MG63 (cell line): ENCODE measurements at regions not wholly inside any gene's neighbourhood (a gene's known extent, or its start where the extent isn't known, plus 50 kb on each side); places are given as distances from the start of the nearest gene placed in this dataset.

Experiments used
- DNase-seq: peaks from one replicate; pipeline ENCODE4 v3.0.0-alpha.2; 2020
- H3K27me3 ChIP-seq: fragments of 250-450 bp; sonication (Bioruptor Pico); 2 replicates; pipeline ENCODE4 v1.5.1; 2020; ENCODE audit warnings: mild to moderate bottlenecking, moderate library complexity
- H3K36me3 ChIP-seq: fragments of 250-450 bp; sonication (Bioruptor Pico); 2 replicates; pipeline ENCODE4 v1.5.1; 2020; ENCODE audit warnings: mild to moderate bottlenecking, moderate library complexity
- H3K4me3 ChIP-seq: fragments of 250-450 bp; sonication (Bioruptor Pico); 2 replicates; pipeline ENCODE4 v1.5.1; 2020; ENCODE audit warnings: mild to moderate bottlenecking, moderate library complexity
- H3K9me3 ChIP-seq: fragments of 250-450 bp; sonication (Bioruptor Pico); 2 replicates; pipeline ENCODE4 v1.5.1; 2020; ENCODE audit warnings: mild to moderate bottlenecking, moderate library complexity

DNA sequence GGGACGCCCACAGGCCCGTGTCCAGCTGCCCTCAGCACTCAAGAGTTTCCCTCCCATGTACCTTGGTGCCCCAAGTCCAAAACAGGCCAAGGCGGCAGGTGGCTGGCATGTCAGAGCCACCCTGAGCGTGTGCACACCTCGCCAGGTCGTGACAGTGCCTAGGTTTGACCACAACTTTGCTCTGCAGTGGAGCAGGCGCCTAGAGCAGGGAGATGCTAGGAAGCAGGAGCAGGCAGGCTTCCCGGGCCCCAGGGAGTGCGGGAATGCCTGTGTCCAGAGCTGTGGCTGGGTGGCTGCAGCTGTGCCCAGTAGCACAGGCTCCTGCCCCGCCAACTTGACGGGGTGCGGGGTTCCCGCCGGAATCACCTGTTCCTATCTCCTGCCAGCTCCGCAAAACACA, 380.8 kb upstream of the IMPG1 start:
- Histone ChIP-seq H3K36me3 (no peaks in the 10 kb centered on the region), H3K27me3 (no peaks in the 10 kb centered on the region), H3K4me3 (no peak overlapping the region), H3K9me3 (no peaks in the 10 kb centered on the region)
- DNase-seq, result no peak

DNA sequence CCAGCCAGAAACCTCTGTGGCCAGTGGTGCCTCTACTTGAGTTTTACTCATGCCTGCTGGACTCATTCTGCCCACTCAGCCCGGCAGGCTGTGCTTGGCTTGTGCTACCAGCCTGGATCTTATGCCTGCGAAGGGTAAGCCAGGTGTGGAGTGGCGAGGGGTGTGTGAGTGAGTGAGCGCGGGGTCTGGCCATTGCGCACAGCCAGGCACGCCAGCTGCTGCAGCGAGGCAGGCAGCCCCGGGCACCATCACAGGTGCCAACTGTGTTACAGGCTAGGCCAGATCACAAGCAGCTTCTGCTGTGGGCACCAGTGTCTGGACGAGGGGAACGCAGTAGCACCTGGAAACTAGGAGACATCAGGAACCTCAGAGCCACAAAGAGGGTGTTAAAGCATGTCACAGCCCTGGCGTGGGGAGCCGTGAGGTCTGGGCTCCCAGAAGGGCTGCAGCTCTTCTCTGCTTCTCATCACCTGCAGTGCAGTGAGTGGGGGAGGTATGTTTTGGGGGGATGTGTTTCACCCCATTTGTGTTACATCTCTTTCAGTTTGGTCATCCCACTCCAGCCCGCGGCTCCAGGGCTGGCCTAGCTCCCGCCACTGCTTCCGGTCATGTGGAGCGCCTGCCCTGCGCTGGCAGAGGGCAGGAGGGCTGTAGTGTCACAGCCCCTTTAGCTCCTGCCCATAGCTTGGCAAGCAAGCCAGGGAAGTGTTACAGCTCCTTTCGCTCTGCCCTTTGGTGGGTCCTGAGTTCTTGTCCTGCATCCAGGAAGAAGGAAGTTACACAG, 379.7 kb upstream of the IMPG1 start:
- Histone ChIP-seq H3K36me3 (no peaks in the 10 kb centered on the region), H3K4me3 (no peak overlapping the region), H3K27me3 (no peaks in the 10 kb centered on the region), H3K9me3 (no peaks in the 10 kb centered on the region)
- no peak for DNase-seq

DNA sequence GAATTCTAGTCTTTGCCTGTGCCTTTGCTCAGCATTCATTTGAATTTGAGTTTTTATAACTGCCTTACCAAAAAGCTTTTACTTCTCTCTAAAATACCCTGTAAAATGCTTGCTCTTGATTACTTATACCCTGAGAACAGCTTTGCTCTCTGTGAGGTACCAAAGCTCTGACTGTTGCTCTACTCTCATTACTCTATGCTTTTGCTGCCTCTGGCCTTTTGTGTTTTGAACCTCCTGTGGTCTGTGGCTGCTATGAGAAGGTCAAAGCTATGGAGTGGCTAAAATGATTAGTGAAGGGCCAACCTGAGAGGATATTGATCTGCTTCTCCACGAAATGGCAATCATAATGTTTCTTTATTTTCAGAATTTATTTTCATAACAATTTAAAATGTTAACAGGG, 375.6 kb upstream of the IMPG1 start:
- H3K9me3 ChIP-seq, result no peaks in the 10 kb centered on the region
- DNase-seq, result no peak
- H3K27me3 ChIP-seq, result no peaks in the 10 kb centered on the region
- no peaks in the 10 kb centered on the region for H3K36me3 ChIP-seq
- H3K4me3 ChIP-seq, result no peak overlapping the region

DNA sequence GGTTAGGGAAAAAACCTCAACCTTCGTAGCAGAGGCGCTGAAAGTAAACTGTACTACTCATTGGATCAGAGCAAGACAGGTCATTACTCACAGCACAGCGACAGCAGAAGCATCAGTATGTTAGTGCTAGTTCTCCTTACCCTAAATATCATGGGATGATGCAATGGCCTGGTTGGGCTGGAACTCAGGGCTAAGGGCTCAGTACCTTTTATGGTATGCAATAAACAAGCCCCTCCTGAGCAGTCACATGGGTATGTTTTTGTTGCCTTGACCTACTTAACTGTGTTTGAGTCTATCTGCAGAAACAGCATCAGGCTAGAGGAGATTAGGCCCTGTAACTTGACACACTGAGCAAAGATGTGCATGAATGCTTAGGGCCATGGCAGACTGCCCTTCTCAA, 369.4 kb upstream of the IMPG1 start:
- Histone ChIP-seq H3K27me3 (no peaks in the 10 kb centered on the region), H3K4me3 (no peak overlapping the region), H3K36me3 (no peaks in the 10 kb centered on the region), H3K9me3 (no peaks in the 10 kb centered on the region)
- no peak for DNase-seq

DNA sequence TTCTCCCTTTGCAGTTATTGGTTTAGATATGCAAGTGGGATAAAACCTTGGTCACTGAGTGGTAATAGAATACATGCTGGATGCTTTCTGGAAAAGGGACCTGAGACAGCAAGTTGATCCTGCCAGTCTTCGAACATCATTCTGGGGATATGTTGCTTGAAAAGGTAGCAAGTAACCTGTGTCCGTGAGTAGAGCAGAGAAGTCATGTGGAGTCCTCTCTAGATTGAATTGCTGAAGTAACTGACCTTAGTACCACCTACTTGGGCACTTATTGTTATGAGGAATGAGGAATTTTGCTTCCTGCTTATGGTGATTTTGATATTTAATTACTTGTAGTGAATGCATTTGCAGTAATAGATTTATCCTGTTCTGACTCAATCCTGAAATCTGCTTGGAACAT, 367.3 kb upstream of the IMPG1 start:
- no peak for DNase-seq
- Histone ChIP-seq H3K36me3 (no peaks in the 10 kb centered on the region), H3K4me3 (no peak overlapping the region), H3K27me3 (no peaks in the 10 kb centered on the region), H3K9me3 (no peaks in the 10 kb centered on the region)

DNA sequence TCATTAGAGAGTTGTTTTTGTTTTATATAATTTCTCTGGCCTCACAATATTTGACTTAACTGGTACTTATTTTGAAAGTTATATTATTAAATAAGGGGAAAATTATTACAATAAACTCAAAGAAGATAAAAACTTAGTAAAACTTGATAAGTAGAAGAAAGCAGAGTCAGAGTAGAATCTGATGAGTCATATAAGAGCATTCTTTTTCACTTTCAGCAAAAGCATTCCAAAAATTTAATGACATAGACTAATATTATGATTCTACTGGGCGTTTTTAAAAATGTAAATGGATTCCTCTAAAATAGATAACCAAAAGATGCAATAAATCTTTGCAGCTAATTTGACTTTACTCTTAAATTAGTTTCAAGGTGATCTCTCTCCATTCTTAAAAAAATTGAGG, 366.3 kb upstream of the IMPG1 start:
- no peak for DNase-seq
- no peaks in the 10 kb centered on the region for H3K36me3 ChIP-seq
- no peak overlapping the region for H3K4me3 ChIP-seq
- H3K27me3 ChIP-seq, result no peaks in the 10 kb centered on the region
- no peaks in the 10 kb centered on the region for H3K9me3 ChIP-seq

DNA sequence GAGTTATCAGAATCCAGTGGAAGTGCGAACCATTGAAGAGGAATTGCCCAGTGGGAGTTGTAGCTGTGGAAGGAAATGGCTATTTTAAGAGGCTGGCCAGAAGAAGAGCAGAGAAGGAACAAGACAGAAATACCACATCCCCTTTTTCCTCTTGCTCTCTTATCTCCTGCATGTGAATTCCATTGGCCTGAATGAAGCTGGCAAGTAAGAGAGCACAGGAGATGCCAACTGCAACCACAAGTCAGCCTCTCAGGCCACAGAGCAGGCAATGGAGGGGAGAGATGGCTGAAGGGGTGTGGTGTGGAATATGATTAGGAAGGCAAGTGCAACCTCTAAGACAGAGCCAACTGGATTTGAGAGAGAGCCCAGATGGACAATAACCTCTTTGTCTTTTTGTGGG, 362.7 kb upstream of the IMPG1 start:
- peak; percentile 34 for DNase-seq
- Histone ChIP-seq H3K9me3 (no peaks in the 10 kb centered on the region), H3K27me3 (no peaks in the 10 kb centered on the region), H3K36me3 (no peaks in the 10 kb centered on the region), H3K4me3 (no peak overlapping the region)

DNA sequence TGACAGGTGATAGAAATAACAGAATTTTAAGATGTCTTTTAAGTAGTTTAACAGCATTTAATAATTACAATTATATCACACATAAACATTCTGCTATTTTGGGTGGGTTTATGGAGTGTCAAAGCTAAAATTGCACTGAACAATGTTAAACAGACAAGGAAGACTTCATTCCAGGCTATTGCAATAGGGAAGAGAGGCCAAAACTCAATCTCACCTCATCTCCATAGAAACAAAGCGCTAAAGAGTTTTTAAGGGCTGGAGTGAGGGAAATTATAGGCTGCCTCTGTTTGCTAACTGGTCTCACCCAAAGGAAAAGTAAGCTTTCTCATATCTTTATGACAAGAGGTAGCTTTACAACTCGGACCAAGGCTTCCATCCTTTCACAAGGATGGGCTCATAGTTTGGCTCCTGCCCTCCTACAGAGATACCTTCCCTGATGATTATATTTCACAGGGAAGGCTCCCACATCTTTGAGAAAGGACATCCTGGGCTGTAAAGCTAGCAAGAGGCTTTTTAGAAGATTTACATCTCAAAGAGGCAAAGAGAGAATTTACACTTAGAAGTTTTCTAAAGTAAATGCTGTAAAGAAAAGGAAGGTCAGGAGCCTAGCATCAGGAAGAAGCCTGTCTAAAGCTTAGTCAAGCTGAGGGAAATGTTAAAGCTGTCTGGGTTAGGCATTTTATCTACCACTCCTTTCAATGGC, 350.2 kb upstream of the IMPG1 start:
- Histone ChIP-seq H3K4me3 (no peak overlapping the region), H3K27me3 (no peaks in the 10 kb centered on the region), H3K9me3 (no peaks in the 10 kb centered on the region), H3K36me3 (no peaks in the 10 kb centered on the region)
- no peak for DNase-seq

DNA sequence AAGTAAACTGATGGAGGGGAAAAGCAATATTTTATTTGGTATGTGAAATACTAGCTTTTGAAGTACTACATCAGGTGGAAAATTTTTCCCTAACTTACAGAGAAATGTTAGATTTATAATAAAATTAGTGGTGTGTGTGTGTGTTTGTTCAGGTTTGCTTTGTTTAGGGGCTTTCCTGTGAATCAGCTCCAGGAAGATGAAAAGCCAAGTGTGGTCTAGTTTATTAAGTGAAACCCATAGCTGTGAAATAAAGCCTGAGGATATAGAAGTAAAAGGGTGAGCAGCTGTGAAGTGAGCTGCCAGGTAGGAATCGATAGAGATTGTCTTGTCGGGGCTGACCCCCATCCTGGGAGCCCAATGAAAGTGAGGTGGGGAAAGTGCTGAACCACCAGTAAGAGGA, 347.6 kb upstream of the IMPG1 start:
- H3K4me3 ChIP-seq, result no peak overlapping the region
- H3K27me3 ChIP-seq, result no peaks in the 10 kb centered on the region
- DNase-seq, result no peak
- H3K9me3 ChIP-seq, result no peaks in the 10 kb centered on the region
- H3K36me3 ChIP-seq, result no peaks in the 10 kb centered on the region

DNA sequence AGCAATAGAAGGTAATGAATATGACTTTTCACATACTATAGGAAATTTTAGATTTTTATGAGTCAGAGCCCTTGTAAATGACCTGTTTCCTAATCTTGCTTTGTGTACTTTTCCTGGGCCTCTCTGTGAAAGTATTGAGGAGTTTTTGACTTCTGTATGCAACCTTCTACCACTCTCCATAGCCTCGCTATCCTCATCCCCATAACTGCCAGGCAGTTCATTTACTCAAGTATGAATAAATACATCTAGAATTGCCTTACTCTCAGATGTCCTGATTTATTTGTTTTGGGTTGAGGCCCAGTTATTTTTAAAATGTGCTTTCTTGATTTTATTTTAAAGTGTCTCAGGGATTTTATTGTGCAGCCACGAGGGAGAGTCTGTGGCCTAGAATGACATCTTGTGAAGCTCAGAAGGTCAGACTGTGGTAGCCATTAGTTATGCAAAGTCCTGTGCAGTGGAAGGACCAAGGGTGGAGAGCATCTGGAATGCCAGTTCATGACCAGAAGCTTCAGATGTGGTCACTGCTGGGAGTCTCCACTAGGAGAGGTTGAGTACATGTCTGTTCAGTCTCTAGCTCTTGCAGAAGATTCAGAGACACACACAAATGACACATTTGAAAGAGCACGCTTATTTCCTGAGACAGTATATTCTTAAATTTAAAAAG, 346.2 kb upstream of the IMPG1 start:
- Histone ChIP-seq H3K4me3 (no peak overlapping the region), H3K9me3 (no peaks in the 10 kb centered on the region), H3K27me3 (no peaks in the 10 kb centered on the region), H3K36me3 (no peaks in the 10 kb centered on the region)
- DNase-seq, result no peak

DNA sequence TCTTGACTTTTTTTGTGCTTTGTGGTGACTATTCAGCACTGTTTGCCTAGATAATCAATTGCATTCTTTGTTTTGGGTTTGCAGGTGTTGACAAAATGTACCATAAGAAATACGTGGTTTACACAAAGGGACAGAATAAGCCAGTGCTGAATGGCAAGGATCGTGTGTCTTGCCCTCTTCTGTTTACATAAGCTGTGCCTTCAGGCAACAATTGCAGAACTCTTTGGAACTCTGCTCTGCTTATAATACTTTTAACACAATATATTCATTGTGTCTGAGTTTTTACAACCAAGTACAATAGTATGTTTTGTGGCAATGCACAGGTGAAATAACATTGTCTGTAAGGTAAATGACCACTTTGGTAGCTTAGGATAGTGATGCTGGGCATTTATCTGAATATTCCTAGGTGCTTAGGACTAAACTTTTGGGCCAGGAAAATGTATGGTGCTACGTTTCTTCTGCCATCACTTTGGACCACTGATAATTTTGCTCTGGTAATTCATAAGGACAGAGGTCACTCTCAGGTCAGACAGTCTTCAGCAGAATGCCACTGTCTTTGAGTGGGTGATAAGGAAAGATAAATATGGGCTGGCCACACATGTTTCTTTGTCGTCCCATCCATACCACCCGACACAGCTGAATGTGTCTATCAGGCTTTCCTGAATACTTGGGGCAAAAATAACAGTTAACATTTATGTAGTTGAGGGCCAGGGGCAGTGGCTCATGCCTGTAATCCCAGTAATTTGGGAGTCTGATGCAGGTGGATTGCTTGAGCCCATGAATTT, 344.6 kb upstream of the IMPG1 start:
- Histone ChIP-seq H3K36me3 (no peaks in the 10 kb centered on the region), H3K4me3 (no peak overlapping the region)
- DNase-seq, result no peak

DNA sequence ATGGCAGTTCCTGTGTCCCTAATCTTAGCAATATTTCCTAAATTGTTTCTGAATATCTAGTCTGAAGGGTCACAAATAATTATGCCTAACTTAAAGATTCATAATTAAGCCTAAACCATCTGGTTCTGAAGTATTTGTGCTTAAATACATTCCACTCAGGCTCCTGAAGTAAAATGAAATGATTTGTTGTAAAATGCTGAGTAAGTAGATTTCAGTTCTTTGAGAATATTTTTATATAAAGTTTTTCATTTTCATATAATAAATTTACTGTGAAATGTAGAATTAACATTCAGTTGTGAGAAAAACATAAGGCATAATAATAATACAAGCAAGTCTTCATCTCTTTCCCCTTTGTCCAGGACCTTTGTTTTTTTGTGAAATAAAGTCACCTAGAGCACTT, 330.6 kb upstream of the IMPG1 start:
- DNase-seq, result no peak
- H3K4me3 ChIP-seq, result no peak overlapping the region
- H3K36me3 ChIP-seq, result no peaks in the 10 kb centered on the region
- H3K9me3 ChIP-seq, result no peaks in the 10 kb centered on the region
- H3K27me3 ChIP-seq, result no peaks in the 10 kb centered on the region

More for the DNA sequence above, 344.6 kb upstream of the IMPG1 start:
- no peaks in the 10 kb centered on the region for H3K27me3 ChIP-seq
- no peaks in the 10 kb centered on the region for H3K9me3 ChIP-seq

DNA sequence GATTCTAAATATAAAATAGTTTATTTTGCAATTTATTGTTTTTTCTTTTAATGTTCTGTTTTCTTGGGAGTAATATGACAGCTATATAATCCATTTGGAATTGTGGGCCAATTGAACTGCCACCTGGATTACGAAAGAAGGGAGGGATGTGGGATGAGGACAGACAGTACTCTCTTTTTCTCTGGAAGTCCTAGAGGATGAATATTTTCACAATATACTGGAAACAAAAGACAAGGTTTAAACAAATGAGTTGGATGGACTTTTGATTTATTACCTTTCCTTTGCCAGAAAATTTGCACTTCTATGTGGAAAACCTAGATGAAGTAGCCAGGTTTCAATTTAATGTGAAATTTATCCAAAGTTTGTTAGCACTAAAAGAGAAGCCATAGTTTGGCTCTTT, 325.5 kb upstream of the IMPG1 start:
- no peaks in the 10 kb centered on the region; the same call in 1 of the 2 replicates for H3K9me3 ChIP-seq
- DNase-seq, result no peak
- H3K4me3 ChIP-seq, result no peak overlapping the region
- no peaks in the 10 kb centered on the region for H3K27me3 ChIP-seq
- H3K36me3 ChIP-seq, result no peaks in the 10 kb centered on the region

DNA sequence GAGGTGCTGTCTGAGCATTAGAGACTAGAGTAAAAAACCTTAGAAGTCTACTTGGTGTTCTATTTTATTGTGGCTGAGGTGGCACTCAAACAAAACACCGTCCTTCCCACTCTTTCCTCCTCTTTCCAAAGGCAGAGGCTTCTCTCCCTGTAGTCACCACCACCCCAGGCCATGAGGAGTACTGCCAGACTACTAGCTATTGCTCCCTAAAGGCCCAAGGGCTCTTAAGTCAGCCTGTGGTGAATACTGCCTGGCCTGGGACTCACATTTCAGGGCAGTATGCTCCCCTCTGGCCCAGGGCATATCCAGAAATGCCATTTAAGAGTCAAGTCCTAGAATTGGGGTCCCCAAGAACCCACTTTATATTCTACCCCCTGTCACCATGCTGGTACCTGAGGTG, 309.7 kb upstream of the IMPG1 start:
- H3K36me3 ChIP-seq, result no peaks in the 10 kb centered on the region

DNA sequence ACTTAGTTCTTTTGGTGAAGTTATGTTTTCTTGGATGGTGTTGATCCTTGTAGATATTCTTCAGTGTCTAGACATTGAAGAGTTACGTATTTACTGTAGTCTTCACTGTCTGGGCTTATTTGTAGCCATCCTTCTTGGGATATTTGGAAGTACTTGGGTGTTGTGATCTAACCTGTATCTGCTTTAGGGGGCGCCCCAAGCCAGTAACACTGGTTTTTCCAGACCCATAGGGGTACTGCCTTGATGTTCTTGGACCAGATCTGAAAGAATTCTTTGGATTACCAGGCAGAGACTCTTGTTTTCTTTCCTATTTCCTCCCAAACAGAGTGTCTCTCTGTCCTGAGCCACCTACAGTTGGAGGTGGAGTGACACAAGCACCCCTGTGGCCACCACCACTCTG, 309.1 kb upstream of the IMPG1 start:
- DNase-seq, result no peak
- Histone ChIP-seq H3K36me3 (no peaks in the 10 kb centered on the region), H3K4me3 (no peak overlapping the region), H3K9me3 (no peaks in the 10 kb centered on the region; the same call in 1 of the 2 replicates), H3K27me3 (no peaks in the 10 kb centered on the region)

More for the DNA sequence above, 309.7 kb upstream of the IMPG1 start:
- no peaks in the 10 kb centered on the region; the same call in 1 of the 2 replicates for H3K9me3 ChIP-seq
- no peak for DNase-seq
- no peak overlapping the region for H3K4me3 ChIP-seq
- H3K27me3 ChIP-seq, result no peaks in the 10 kb centered on the region

DNA sequence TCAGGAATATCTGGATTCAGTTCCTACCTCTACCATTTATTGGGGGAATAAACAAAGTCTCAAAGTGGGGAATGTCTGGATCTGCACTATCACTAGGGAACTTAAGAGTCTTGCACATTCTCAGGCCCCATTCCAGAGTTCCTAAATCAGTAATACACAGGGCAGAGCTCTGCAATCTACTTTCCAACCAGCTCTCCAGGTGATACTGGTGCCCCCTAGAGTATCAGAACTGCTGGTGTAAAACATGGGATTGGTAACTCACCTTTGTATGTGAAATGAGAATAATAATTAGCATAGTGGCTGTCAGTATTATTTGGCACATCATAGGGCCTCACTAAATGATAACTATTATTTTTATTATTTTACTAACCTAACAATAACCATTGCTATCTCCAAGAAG, 278.8 kb upstream of the IMPG1 start:
- H3K36me3 ChIP-seq, result no peaks in the 10 kb centered on the region
- H3K4me3 ChIP-seq, result no peak overlapping the region
- no peaks in the 10 kb centered on the region for H3K27me3 ChIP-seq
- no peaks in the 10 kb centered on the region for H3K9me3 ChIP-seq
- no peak for DNase-seq

DNA sequence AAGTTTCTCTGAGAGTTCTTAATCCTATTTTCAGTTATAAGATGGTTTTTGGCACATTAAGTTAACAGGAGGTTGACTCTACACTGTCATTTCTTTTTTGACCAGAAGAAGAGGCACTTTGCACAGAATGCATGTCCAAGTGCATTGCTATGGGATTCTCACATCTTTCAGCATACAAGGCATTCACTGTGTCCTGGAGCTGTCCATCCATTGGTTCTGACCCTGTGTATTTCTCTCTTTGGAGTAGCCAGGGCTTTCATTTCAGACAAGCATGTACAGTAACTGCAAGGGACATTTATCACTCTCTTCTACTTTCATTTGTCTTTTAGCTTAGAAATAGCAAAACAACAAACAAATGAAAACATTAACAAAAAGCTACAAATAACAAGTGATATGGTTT, 275.1 kb upstream of the IMPG1 start:
- no peak overlapping the region for H3K4me3 ChIP-seq
- no peak for DNase-seq

More for the DNA sequence above, 275.1 kb upstream of the IMPG1 start:
- H3K27me3 ChIP-seq, result no peaks in the 10 kb centered on the region
- no peaks in the 10 kb centered on the region for H3K36me3 ChIP-seq
- no peaks in the 10 kb centered on the region for H3K9me3 ChIP-seq
